ENCODE measurements at regions not wholly inside any gene's neighbourhood (a gene's known extent, or its start where the extent isn't known, plus 50 kb on each side); places are given as distances from the start of the nearest gene placed in this dataset.

DNA sequence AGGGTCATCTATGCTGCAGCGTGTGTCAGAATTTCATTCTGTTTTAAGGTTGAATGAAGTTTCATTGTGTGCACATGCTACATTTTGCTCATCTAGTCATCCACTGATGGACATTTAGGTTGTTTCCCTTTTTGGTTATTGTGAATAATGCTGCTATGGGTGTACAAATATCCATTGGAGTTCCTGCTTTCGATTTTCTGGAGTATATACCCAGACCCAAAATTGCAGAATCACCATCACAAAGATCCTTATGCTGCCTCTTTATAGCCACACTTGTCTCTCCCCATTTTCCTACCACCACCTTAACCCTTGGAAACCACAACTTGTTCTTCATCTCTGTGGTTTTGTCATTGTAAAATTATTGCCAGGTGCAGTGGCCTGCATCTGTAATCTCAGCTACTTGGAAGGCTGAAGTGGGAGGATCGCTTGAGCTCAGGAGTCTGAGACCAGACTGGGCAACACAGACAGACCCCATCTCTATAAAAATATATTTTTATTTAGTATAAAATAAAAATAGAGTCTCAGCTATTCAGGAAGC is 166.2 kb downstream of the HSD17B3 start:
- Histone ChIP-seq H3K27me3 (no peaks in the 10 kb centered on the region), H3K4me3 (replicated peaks in 1 of 3) (no peak overlapping the region), H3K4me1 (peaks cover 7 to 13% of the 10 kb centered on the region in 2 donors), H3K27ac (no peak overlapping the region), H3K9me3 (no peaks in the 10 kb centered on the region), H3K36me3 (no peaks in the 10 kb centered on the region)
- DNase-seq, result no peak
- 92 to 96% methylated on average over 3 of the region's 3 CpGs for WGBS, 2 donors
- no peak for TF ChIP-seq POLR2A (IDR thresholded peaks at IDR 0.05)
- TF ChIP-seq, protein P1, sequence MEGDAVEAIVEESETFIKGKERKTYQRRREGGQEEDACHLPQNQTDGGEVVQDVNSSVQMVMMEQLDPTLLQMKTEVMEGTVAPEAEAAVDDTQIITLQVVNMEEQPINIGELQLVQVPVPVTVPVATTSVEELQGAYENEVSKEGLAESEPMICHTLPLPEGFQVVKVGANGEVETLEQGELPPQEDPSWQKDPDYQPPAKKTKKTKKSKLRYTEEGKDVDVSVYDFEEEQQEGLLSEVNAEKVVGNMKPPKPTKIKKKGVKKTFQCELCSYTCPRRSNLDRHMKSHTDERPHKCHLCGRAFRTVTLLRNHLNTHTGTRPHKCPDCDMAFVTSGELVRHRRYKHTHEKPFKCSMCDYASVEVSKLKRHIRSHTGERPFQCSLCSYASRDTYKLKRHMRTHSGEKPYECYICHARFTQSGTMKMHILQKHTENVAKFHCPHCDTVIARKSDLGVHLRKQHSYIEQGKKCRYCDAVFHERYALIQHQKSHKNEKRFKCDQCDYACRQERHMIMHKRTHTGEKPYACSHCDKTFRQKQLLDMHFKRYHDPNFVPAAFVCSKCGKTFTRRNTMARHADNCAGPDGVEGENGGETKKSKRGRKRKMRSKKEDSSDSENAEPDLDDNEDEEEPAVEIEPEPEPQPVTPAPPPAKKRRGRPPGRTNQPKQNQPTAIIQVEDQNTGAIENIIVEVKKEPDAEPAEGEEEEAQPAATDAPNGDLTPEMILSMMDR (IDR thresholded peaks at IDR 0.05), result no peak
- intact Hi-C loops (cut with DNase I), result no loop called here

DNA sequence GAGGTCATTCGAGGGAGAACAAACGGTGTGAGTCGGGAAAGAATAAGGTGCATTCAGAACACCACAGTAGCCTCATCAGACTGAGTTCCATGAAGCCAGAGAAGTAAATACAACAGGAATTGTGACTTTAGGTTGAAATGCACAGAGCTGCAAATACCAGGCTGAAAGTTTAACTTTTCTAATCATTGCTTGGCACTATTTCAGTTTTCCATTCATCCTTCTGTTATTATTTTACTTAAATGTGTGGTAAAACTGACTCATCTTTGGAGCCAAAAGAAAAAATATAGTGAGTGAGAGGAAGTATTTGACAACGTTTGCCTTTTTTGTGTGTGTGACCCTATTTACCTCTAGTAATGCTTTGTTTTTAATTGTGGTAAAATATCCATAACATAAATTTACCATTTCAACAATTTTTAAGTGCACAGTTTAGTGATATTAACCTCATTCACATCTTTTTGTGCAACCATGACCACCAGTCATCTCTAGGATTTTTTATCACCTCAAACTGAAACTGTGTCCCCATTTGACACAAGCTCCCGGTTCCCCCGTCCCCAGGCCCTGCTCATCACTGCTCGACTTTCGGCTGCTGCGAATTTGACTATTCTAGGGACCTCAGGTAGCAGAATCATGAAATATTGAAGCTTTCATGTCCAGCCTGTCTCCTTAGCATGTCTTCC is 166.8 kb downstream of the HSD17B3 start:
- H3K27me3 ChIP-seq, result no peaks in the 10 kb centered on the region
- WGBS, 2 donors, result 79 to 92% methylated on average over 9 of the region's 9 CpGs
- peaks cover 7 to 13% of the 10 kb centered on the region in 2 donors for H3K4me1 ChIP-seq
- no peaks in the 10 kb centered on the region for H3K9me3 ChIP-seq
- H3K4me3 ChIP-seq (replicated peaks in 1 of 3), result no peak overlapping the region
- H3K27ac ChIP-seq, result no peak overlapping the region
- TF ChIP-seq, protein P1 (IDR thresholded peaks at IDR 0.05), result no peak
- no peak for TF ChIP-seq POLR2A (IDR thresholded peaks at IDR 0.05)
- intact Hi-C loops (cut with DNase I), result no loop called here
- no peaks in the 10 kb centered on the region for H3K36me3 ChIP-seq
- DNase-seq, result no peak

DNA sequence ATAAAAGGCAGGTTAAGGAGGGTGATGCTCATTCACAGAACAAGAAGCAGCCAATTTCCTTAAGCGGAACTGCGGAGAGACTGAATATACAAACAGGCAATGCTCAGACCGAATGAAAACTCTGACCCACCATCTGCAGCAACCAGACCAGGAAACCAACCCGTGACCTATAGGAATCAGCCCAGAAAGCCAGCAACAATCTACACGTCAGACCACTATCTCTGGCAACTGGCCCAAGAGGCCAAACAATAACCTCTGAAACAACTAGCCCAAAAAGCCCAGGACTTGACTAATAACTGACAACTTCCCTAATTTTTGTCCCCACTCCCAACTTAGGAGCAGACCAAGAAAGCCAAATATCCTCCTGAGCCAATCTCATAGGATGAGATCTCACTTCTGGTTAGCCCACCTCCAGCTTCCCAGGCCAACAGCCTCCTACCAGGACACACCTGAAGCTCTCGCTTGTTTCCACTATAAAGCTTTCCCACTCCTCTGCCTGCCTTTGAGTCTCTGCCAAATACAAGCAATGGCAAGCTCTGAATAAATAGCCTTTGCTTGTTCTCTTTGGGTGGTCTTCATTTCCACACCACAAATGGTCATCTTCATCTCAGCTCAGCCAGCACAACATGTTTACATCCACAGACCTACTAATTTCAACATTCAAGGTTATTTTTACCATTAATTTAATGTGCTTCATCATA is 168.5 kb downstream of the HSD17B3 start:
- 85 to 93% methylated on average over 6 of the region's 6 CpGs for WGBS, 2 donors
- H3K27ac ChIP-seq, result no peak overlapping the region
- H3K4me3 ChIP-seq (replicated peaks in 1 of 3), result no peak overlapping the region
- no peak for TF ChIP-seq POLR2A (IDR thresholded peaks at IDR 0.05)
- TF ChIP-seq, protein P1 (IDR thresholded peaks at IDR 0.05), result no peak
- H3K27me3 ChIP-seq, result no peaks in the 10 kb centered on the region
- intact Hi-C loops (cut with DNase I), result no loop called here
- H3K9me3 ChIP-seq, result no peaks in the 10 kb centered on the region
- no peaks in the 10 kb centered on the region for H3K36me3 ChIP-seq
- no peak for DNase-seq
- peaks cover 7 to 13% of the 10 kb centered on the region in 2 donors for H3K4me1 ChIP-seq

DNA sequence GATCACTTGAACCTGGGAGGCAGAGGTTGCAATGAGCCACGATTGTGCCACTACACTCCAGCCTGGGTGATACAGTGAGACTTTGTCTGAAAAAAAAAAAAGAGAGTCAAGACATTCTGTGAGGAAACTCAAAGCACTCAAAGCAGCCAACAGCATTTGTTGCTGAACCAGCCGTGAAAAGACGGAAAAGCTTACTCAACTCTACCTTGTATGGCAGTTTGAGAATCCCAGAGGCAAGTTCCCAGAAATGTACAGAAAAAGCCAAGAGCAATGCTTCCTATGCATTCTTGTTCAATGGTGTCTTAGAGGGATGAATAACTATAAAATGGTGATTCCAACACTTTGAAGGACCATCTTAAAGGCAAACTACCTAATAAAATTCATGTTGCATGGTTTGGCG is 170.2 kb downstream of the HSD17B3 start:
- Histone ChIP-seq H3K27me3 (no peaks in the 10 kb centered on the region), H3K4me3 (replicated peaks in 1 of 3) (no peak overlapping the region), H3K36me3 (no peaks in the 10 kb centered on the region), H3K27ac (no peak overlapping the region), H3K4me1 (peaks cover 3 to 4% of the 10 kb centered on the region in 2 donors), H3K9me3 (no peaks in the 10 kb centered on the region)
- TF ChIP-seq, protein P1 (IDR thresholded peaks at IDR 0.05), result no peak
- no peak for TF ChIP-seq POLR2A (IDR thresholded peaks at IDR 0.05)
- WGBS, 2 donors, result 76 to 80% methylated on average over 4 of the region's 4 CpGs
- intact Hi-C loops (cut with DNase I), result no loop called here
- DNase-seq, result no peak

DNA sequence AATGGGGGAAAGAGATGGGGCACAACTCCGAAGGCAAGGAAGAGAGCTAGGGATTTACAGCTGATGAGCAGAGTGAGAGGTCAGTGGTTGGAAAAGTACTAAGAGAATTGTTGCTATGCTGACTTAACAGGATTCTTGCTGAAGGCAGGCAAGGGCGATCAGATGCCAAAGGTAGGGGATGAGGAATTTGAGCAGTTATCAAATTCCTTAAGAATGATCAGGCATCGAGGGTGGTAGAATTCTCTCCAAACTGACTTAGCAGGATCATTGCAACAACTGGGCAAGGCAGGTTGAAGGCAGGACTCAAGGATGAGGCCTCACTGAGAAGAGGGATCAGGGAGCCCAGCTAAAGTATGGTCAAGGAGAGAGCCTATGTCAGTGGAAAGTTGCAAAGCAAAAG is 171.0 kb downstream of the HSD17B3 start:
- no peaks in the 10 kb centered on the region for H3K36me3 ChIP-seq
- no peaks in the 10 kb centered on the region for H3K27me3 ChIP-seq
- intact Hi-C loops (cut with DNase I), result no loop called here
- no peak for TF ChIP-seq POLR2A (IDR thresholded peaks at IDR 0.05)
- TF ChIP-seq, protein P1 (IDR thresholded peaks at IDR 0.05), result no peak
- WGBS, 2 donors, result 93 to 94% methylated on average over 3 of the region's 3 CpGs
- no peak overlapping the region for H3K4me3 ChIP-seq (replicated peaks in 1 of 3)
- H3K4me1 ChIP-seq, result no peaks in the 10 kb centered on the region
- no peak for DNase-seq
- H3K9me3 ChIP-seq, result no peaks in the 10 kb centered on the region
- H3K27ac ChIP-seq, result no peak overlapping the region
